ENCODE measurements at regions not wholly inside any gene's neighbourhood (a gene's known extent, or its start where the extent isn't known, plus 50 kb on each side); places are given as distances from the start of the nearest gene placed in this dataset.
"Not testable (repeated sequence)": the region's sequence is repeated elsewhere in the genome, so short reads cannot be mapped to it uniquely, and the experiment has no call there.

GRCh38 chr5:17037751-17038150, 101.7 kb upstream of the MYO10 start:
- no peak for DNase-seq

GRCh38 chr5:17039170-17039569, 103.1 kb upstream of the MYO10 start:
- DNase-seq: no peak

GRCh38 chr5:17042041-17042440, 106.0 kb upstream of the MYO10 start:
- DNase-seq: no peak

GRCh38 chr5:17046320-17046719, 110.2 kb upstream of the MYO10 start:
- no peak for DNase-seq

- no peak for DNase-seq
These were observed 114.1 kb upstream of the MYO10 start for GRCh38 chr5:17050236-17050635.

GRCh38 chr5:17054911-17055310, 118.8 kb upstream of the MYO10 start:
- DNase-seq: no peak

GRCh38 chr5:17056141-17056631, 120.1 kb upstream of the MYO10 start:
- DNase-seq: no peak

GRCh38 chr5:17058438-17058837, 122.3 kb upstream of the MYO10 start:
- no peak for DNase-seq

- no peak for DNase-seq
These were observed 125.9 kb upstream of the MYO10 start for GRCh38 chr5:17061973-17062470.

- not testable (repeated sequence) for DNase-seq
These were observed 126.7 kb upstream of the MYO10 start for GRCh38 chr5:17062741-17063140.

- no peak for DNase-seq
These were observed 128.2 kb upstream of the MYO10 start for GRCh38 chr5:17064241-17064640.

- DNase-seq: no peak
These were observed 129.4 kb upstream of the MYO10 start for GRCh38 chr5:17065458-17065857.

GRCh38 chr5:17066026-17066425, 129.9 kb upstream of the MYO10 start:
- DNase-seq: not testable (repeated sequence)

- no peak for DNase-seq
These were observed 131.7 kb upstream of the MYO10 start for GRCh38 chr5:17067657-17068392.

GRCh38 chr5:17069995-17070511, 134.0 kb upstream of the MYO10 start:
- no peak for DNase-seq

- DNase-seq: no peak
These were observed 134.6 kb upstream of the MYO10 start for GRCh38 chr5:17070647-17071046.

- DNase-seq: no peak
These were observed 139.1 kb upstream of the MYO10 start for GRCh38 chr5:17075236-17075635.

GRCh38 chr5:17076272-17076671, 140.2 kb upstream of the MYO10 start:
- DNase-seq: no peak

- no peak for DNase-seq
These were observed 139.8 kb upstream of the BASP1 start for GRCh38 chr5:17077440-17078233.

GRCh38 chr5:17079562-17079961, 137.9 kb upstream of the BASP1 start:
- no peak for DNase-seq

GRCh38 chr5:17080361-17080760, 137.1 kb upstream of the BASP1 start:
- no peak for DNase-seq

GRCh38 chr5:17081142-17081541, 136.3 kb upstream of the BASP1 start:
- DNase-seq: no peak

- not testable (repeated sequence) for DNase-seq
These were observed 134.2 kb upstream of the BASP1 start for GRCh38 chr5:17083276-17083675.

- no peak for DNase-seq
These were observed 130.4 kb upstream of the BASP1 start for GRCh38 chr5:17087035-17087434.

All from GOT3 (cell line).